ENCODE measurements at regions not wholly inside any gene's neighbourhood (a gene's known extent, or its start where the extent isn't known, plus 50 kb on each side); places are given as distances from the start of the nearest gene placed in this dataset.
"Not testable (repeated sequence)": the region's sequence is repeated elsewhere in the genome, so short reads cannot be mapped to it uniquely, and the experiment has no call there.

- TF ChIP-seq, protein P1, sequence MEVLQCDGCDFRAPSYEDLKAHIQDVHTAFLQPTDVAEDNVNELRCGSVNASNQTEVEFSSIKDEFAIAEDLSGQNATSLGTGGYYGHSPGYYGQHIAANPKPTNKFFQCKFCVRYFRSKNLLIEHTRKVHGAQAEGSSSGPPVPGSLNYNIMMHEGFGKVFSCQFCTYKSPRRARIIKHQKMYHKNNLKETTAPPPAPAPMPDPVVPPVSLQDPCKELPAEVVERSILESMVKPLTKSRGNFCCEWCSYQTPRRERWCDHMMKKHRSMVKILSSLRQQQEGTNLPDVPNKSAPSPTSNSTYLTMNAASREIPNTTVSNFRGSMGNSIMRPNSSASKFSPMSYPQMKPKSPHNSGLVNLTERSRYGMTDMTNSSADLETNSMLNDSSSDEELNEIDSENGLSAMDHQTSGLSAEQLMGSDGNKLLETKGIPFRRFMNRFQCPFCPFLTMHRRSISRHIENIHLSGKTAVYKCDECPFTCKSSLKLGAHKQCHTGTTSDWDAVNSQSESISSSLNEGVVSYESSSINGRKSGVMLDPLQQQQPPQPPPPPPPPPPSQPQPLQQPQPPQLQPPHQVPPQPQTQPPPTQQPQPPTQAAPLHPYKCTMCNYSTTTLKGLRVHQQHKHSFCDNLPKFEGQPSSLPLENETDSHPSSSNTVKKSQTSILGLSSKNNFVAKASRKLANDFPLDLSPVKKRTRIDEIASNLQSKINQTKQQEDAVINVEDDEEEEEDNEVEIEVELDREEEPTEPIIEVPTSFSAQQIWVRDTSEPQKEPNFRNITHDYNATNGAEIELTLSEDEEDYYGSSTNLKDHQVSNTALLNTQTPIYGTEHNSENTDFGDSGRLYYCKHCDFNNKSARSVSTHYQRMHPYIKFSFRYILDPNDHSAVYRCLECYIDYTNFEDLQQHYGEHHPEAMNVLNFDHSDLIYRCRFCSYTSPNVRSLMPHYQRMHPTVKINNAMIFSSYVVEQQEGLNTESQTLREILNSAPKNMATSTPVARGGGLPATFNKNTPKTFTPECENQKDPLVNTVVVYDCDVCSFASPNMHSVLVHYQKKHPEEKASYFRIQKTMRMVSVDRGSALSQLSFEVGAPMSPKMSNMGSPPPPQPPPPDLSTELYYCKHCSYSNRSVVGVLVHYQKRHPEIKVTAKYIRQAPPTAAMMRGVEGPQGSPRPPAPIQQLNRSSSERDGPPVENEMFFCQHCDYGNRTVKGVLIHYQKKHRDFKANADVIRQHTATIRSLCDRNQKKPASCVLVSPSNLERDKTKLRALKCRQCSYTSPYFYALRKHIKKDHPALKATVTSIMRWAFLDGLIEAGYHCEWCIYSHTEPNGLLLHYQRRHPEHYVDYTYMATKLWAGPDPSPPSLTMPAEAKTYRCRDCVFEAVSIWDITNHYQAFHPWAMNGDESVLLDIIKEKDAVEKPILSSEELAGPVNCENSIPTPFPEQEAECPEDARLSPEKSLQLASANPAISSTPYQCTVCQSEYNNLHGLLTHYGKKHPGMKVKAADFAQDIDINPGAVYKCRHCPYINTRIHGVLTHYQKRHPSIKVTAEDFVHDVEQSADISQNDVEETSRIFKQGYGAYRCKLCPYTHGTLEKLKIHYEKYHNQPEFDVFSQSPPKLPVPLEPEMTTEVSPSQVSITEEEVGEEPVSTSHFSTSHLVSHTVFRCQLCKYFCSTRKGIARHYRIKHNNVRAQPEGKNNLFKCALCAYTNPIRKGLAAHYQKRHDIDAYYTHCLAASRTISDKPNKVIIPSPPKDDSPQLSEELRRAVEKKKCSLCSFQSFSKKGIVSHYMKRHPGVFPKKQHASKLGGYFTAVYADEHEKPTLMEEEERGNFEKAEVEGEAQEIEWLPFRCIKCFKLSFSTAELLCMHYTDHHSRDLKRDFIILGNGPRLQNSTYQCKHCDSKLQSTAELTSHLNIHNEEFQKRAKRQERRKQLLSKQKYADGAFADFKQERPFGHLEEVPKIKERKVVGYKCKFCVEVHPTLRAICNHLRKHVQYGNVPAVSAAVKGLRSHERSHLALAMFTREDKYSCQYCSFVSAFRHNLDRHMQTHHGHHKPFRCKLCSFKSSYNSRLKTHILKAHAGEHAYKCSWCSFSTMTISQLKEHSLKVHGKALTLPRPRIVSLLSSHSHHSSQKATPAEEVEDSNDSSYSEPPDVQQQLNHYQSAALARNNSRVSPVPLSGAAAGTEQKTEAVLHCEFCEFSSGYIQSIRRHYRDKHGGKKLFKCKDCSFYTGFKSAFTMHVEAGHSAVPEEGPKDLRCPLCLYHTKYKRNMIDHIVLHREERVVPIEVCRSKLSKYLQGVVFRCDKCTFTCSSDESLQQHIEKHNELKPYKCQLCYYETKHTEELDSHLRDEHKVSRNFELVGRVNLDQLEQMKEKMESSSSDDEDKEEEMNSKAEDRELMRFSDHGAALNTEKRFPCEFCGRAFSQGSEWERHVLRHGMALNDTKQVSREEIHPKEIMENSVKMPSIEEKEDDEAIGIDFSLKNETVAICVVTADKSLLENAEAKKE (CRISPR knock-in tag; IDR thresholded peaks at IDR 0.05) = no peak
- TF ChIP-seq, protein P2, sequence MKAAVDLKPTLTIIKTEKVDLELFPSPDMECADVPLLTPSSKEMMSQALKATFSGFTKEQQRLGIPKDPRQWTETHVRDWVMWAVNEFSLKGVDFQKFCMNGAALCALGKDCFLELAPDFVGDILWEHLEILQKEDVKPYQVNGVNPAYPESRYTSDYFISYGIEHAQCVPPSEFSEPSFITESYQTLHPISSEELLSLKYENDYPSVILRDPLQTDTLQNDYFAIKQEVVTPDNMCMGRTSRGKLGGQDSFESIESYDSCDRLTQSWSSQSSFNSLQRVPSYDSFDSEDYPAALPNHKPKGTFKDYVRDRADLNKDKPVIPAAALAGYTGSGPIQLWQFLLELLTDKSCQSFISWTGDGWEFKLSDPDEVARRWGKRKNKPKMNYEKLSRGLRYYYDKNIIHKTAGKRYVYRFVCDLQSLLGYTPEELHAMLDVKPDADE (IDR thresholded peaks at IDR 0.05) = no peak
- TF ChIP-seq NANOG (IDR thresholded peaks at IDR 0.05; ENCODE audit: borderline replicate concordance) (no peak), ZNF331 (CRISPR knock-in tag; IDR thresholded peaks at IDR 0.05; ENCODE audit: low read depth) (no peak)
These were observed 102.4 kb upstream of the THUMPD2 start (continued) for GRCh38 chr2:39881494-39881893.

GRCh38 chr2:39879001-39879400 is 99.9 kb upstream of the THUMPD2 start:
- H3K9me3 Mint-ChIP-seq; DNase-seq (ENCODE audit: low spot score); H3K27me3 Mint-ChIP-seq (ENCODE audit: insufficient read depth, low read depth, poor library complexity); H3K27ac Mint-ChIP-seq; H4K20me1 ChIP-seq (replicated peaks; ENCODE audit: insufficient read depth); H3K4me3 Mint-ChIP-seq; ATAC-seq; H3K4me1 ChIP-seq (ENCODE audit: insufficient read depth); H3K27ac ChIP-seq (ENCODE audit: low read depth); H2AFZ ChIP-seq; H3K27me3 ChIP-seq (ENCODE audit: insufficient read depth); H3K79me2 ChIP-seq (replicated peaks; ENCODE audit: insufficient read depth); H3K4me3 ChIP-seq; H3F3A ChIP-seq (replicated peaks; ENCODE audit: low read depth); H3K36me3 Mint-ChIP-seq (ENCODE audit: low read depth); H3K9me2 ChIP-seq (ENCODE audit: insufficient read depth); H3K4me2 ChIP-seq; H3K4me1 Mint-ChIP-seq; H3K36me3 ChIP-seq (ENCODE audit: insufficient read depth): not testable (repeated sequence)

Data from GM23338 (cell line).